ENCODE measurements at regions not wholly inside any gene's neighbourhood (a gene's known extent, or its start where the extent isn't known, plus 50 kb on each side); places are given as distances from the start of the nearest gene placed in this dataset.

DNA sequence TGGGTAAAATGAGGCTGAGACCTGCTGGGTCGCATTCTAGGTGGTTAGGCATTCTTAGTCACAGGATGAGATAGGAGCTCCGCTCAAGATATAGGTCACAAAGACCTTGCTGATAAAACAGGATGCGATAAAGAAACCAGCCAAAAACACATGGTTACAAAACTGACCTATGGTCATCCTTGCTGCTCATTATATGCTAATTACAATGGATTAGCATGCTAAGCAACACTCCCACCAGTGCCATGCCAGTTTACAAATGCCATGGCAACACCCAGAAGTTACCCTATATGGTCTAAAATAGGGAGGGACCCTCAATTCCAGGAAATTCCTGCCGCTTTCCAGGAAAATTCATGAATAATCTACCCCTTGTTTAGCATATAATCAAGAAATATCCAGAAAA, 132.4 kb downstream of the BRMS1L start:
- no peak for TF ChIP-seq UBTF (IDR thresholded peaks at IDR 0.05; ENCODE audit: borderline replicate concordance in 1 of 2, low read depth in 2 of 2, low read length in 2 of 2)
- no peak for TF ChIP-seq RAD21 (CRISPR knock-in tag; conservative IDR thresholded peaks at IDR 0.05 in 1 of 2, IDR thresholded peaks at IDR 0.05 in 1 of 2)
- no peak for TF ChIP-seq USF1 (CRISPR knock-in tag; IDR thresholded peaks at IDR 0.05)
- TF ChIP-seq, protein P1, sequence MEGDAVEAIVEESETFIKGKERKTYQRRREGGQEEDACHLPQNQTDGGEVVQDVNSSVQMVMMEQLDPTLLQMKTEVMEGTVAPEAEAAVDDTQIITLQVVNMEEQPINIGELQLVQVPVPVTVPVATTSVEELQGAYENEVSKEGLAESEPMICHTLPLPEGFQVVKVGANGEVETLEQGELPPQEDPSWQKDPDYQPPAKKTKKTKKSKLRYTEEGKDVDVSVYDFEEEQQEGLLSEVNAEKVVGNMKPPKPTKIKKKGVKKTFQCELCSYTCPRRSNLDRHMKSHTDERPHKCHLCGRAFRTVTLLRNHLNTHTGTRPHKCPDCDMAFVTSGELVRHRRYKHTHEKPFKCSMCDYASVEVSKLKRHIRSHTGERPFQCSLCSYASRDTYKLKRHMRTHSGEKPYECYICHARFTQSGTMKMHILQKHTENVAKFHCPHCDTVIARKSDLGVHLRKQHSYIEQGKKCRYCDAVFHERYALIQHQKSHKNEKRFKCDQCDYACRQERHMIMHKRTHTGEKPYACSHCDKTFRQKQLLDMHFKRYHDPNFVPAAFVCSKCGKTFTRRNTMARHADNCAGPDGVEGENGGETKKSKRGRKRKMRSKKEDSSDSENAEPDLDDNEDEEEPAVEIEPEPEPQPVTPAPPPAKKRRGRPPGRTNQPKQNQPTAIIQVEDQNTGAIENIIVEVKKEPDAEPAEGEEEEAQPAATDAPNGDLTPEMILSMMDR (IDR thresholded peaks at IDR 0.05 in 2 of 3, conservative IDR thresholded peaks at IDR 0.05 in 1 of 3; ENCODE audit: insufficient read depth in 2 of 3, low read depth in 1 of 3, low read length in 3 of 3) = no peak
- no peak for TF ChIP-seq BRF1 (IDR thresholded peaks at IDR 0.05; ENCODE audit: borderline replicate concordance, extremely low read depth, insufficient read length)
- no peak for TF ChIP-seq RAD51 (IDR thresholded peaks at IDR 0.05; ENCODE audit: borderline replicate concordance, low read depth)

All from K562 (cell line).